Keratinocyte (primary cell): ENCODE measurements at regions not wholly inside any gene's neighbourhood (a gene's known extent, or its start where the extent isn't known, plus 50 kb on each side); places are given as distances from the start of the nearest gene placed in this dataset.

Experiments
- DNase-seq: peaks from one replicate; pipeline ENCODE4 v3.0.0-alpha.2; 2011; ENCODE audit warnings: low read depth, missing footprints, low spot score
- FAIRE-seq: peaks from 2 replicates; lab custom pipeline; 2011; peaks lifted over from hg19 to GRCh38; lab: Jason Lieb, UNC
- H2AFZ ChIP-seq: 2 replicates; pipeline ENCODE4 v1.6.0; 2012; ENCODE audit warnings: low read length, control low read depth, inconsistent platforms; ENCODE audit not compliant: control insufficient read depth
- H3K27ac ChIP-seq: 2 replicates; pipeline ENCODE4 v1.5.1; 2011; ENCODE audit warnings: low read length; ENCODE audit not compliant: control insufficient read depth, insufficient read depth
- H3K27me3 ChIP-seq: 3 replicates; pipeline ENCODE4 v1.6.0; 2011; ENCODE audit warnings: low read length; ENCODE audit not compliant: control insufficient read depth, insufficient read depth; ENCODE audit errors: extremely low read depth
- H3K36me3 ChIP-seq, 2 experiments: 2 replicates in 1 of 2; 3 replicates in 1 of 2; pipeline ENCODE4 v1.5.1; 2011; ENCODE audit warnings: low read length in 2 of 2, mild to moderate bottlenecking in 1 of 2; ENCODE audit not compliant: control insufficient read depth in 2 of 2, insufficient read depth in 2 of 2; ENCODE audit errors: extremely low read depth in 1 of 2
- H3K4me1 ChIP-seq: 3 replicates; pipeline ENCODE4 v1.5.1; 2011; ENCODE audit warnings: low read length; ENCODE audit not compliant: control insufficient read depth, insufficient read depth; ENCODE audit errors: extremely low read depth
- H3K4me2 ChIP-seq: 3 replicates; pipeline ENCODE4 v1.6.0; 2011; ENCODE audit warnings: low read depth, low read length; ENCODE audit not compliant: control insufficient read depth, insufficient read depth; ENCODE audit errors: extremely low read depth
- H3K4me3 ChIP-seq, 3 experiments: fragments of 200-600 bp in 1 of 3; sonication (generic) in 1 of 3; 2 replicates in 2 of 3; 3 replicates in 1 of 3; pipeline ENCODE4 v1.5.1; 2011 to 2016; ENCODE audit warnings: low read length in 3 of 3, mild to moderate bottlenecking in 3 of 3, control low read depth in 2 of 3, inconsistent platforms in 1 of 3, low read depth in 1 of 3, mixed read lengths in 1 of 3, mixed run types in 1 of 3, moderate library complexity in 1 of 3; ENCODE audit not compliant: control insufficient read depth in 2 of 3, insufficient read depth in 2 of 3; ENCODE audit errors: extremely low read depth in 1 of 3
- H3K79me2 ChIP-seq: 2 replicates; pipeline ENCODE4 v1.6.0; 2012; ENCODE audit warnings: low read length; ENCODE audit not compliant: control insufficient read depth, insufficient read depth
- H3K9ac ChIP-seq: 3 replicates; pipeline ENCODE4 v1.6.0; 2011; ENCODE audit warnings: low read length; ENCODE audit not compliant: control insufficient read depth, insufficient read depth; ENCODE audit errors: extremely low read depth
- H3K9me1 ChIP-seq: 3 replicates; pipeline ENCODE4 v1.6.0; 2011; ENCODE audit warnings: low read length; ENCODE audit not compliant: control insufficient read depth, insufficient read depth; ENCODE audit errors: extremely low read depth
- H3K9me3 ChIP-seq: 2 replicates; pipeline ENCODE4 v1.5.1; 2012; ENCODE audit warnings: low read depth, low read length; ENCODE audit not compliant: control insufficient read depth
- H4K20me1 ChIP-seq: 3 replicates; pipeline ENCODE4 v1.6.0; 2011; ENCODE audit warnings: low read length; ENCODE audit not compliant: control insufficient read depth, insufficient read depth; ENCODE audit errors: extremely low read depth
- CTCF ChIP-seq, 3 experiments: IDR thresholded peaks in 1 of 3; conservative IDR thresholded peaks in 1 of 3; optimal IDR thresholded peaks in 1 of 3; 2 replicates in 2 of 3; 3 replicates in 1 of 3; pipeline versions ENCODE3 to v1.5.1; 2011; ENCODE audit warnings: low read length in 3 of 3, mild to moderate bottlenecking in 3 of 3, moderate library complexity in 2 of 3, control low read depth in 1 of 3, inconsistent platforms in 1 of 3; ENCODE audit not compliant: insufficient read depth in 2 of 3; ENCODE audit errors: extremely low read depth in 1 of 3
- EZH2 ChIP-seq: IDR thresholded peaks from one replicate; pipeline ENCODE4 v1.6.1; 2012; ENCODE audit warnings: inconsistent platforms, mild to moderate bottlenecking, low read length, moderate library complexity
- dilution Hi-C: fragments of 300-500 bp; cut with MboI; formaldehyde crosslinking; loops from one replicate; pipeline ENCODE4 v1.7.0; 2020; ENCODE audit warnings: low sequenced_read_pairs; ENCODE audit not compliant: extremely low pct_ligation_motif_present

GRCh38 chr2:118469103-118469502 is 378.3 kb downstream of the EN1 start:
- no peak for TF ChIP-seq CTCF (optimal IDR thresholded peaks at IDR 0.05 in 1 of 3, IDR thresholded peaks at IDR 0.05 in 1 of 3, conservative IDR thresholded peaks at IDR 0.05 in 1 of 3; ENCODE audit: extremely low read depth in 1 of 3, insufficient read depth in 2 of 3, low read length in 3 of 3)
- no peak for TF ChIP-seq EZH2
- DNase-seq (no peak), FAIRE-seq (no peak)
- no peaks in the 10 kb centered on the region for H3K9me1 ChIP-seq
- no peaks in the 10 kb centered on the region for H3K79me2 ChIP-seq
- H2AFZ ChIP-seq, result no peak overlapping the region
- H3K36me3 ChIP-seq, result no peaks in the 10 kb centered on the region
- no peak overlapping the region for H3K9ac ChIP-seq
- dilution Hi-C loops, result no loop called here
- no peak overlapping the region for H3K4me3 ChIP-seq
- H3K4me2 ChIP-seq, result no peak overlapping the region
- no peaks in the 10 kb centered on the region for H4K20me1 ChIP-seq
- no peaks in the 10 kb centered on the region for H3K27me3 ChIP-seq
- no peaks in the 10 kb centered on the region for H3K9me3 ChIP-seq
- H3K4me1 ChIP-seq, result peaks cover 5% of the 10 kb centered on the region
- H3K27ac ChIP-seq, result no peak overlapping the region

GRCh38 chr2:118464546-118465265 is 376.4 kb downstream of the INSIG2 start:
- no peak overlapping the region for H3K4me3 ChIP-seq
- no peak overlapping the region for H3K9ac ChIP-seq
- H3K79me2 ChIP-seq, result no peaks in the 10 kb centered on the region
- dilution Hi-C loops, result no loop called here
- no peak for TF ChIP-seq EZH2
- TF ChIP-seq CTCF (optimal IDR thresholded peaks at IDR 0.05 in 1 of 3, IDR thresholded peaks at IDR 0.05 in 1 of 3, conservative IDR thresholded peaks at IDR 0.05 in 1 of 3; ENCODE audit: extremely low read depth in 1 of 3, insufficient read depth in 2 of 3, low read length in 3 of 3), result no peak
- no peak overlapping the region for H3K4me2 ChIP-seq
- no peak overlapping the region for H2AFZ ChIP-seq
- no peak overlapping the region for H3K27ac ChIP-seq
- no peaks in the 10 kb centered on the region for H3K27me3 ChIP-seq
- no peaks in the 10 kb centered on the region for H3K9me1 ChIP-seq
- H3K4me1 ChIP-seq, result no peaks in the 10 kb centered on the region
- DNase-seq (no peak), FAIRE-seq (no peak)
- no peaks in the 10 kb centered on the region for H3K36me3 ChIP-seq
- no peaks in the 10 kb centered on the region for H4K20me1 ChIP-seq
- no peaks in the 10 kb centered on the region for H3K9me3 ChIP-seq
